ENCODE measurements at regions not wholly inside any gene's neighbourhood (a gene's known extent, or its start where the extent isn't known, plus 50 kb on each side); places are given as distances from the start of the nearest gene placed in this dataset.
"Not testable (repeated sequence)": the region's sequence is repeated elsewhere in the genome, so short reads cannot be mapped to it uniquely, and the experiment has no call there.

DNA sequence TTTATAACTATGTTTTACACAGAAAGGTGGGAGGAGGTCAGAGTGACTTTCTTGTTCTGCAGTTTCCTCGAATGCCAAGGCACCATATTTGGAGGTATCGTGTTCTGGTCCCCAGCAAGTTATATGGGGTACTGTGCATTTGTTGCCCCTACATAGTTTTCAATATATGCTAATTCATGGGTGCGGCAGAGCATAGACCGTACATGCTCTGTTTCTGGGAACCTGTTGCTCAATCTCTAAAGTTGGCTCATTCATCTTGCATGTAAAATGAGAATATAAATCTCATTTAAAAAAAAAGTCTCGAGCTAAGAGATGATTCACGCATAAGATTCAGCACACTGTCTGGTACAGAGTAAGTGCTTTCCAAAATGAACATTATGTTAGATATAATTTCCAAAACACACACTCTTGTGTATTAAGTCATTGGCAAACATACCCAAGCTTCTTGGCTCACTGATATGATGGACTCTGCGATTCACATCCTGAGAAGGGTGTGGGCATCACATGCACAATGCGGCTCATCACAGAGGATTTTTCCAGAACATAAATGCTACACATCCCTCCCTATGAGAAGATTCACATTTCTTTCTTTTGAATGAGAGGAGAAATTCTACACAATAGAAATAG is 232.9 kb upstream of the FAM240B start:
- not testable (repeated sequence) for TF ChIP-seq CTCF, POLR2AphosphoS5 (IDR thresholded peaks at IDR 0.05)
